ENCODE measurements at regions not wholly inside any gene's neighbourhood (a gene's known extent, or its start where the extent isn't known, plus 50 kb on each side); places are given as distances from the start of the nearest gene placed in this dataset.

GRCh38 chr17:34486761-34487160 is 92.6 kb upstream of the TMEM132E start:
- ChIA-PET POLR2A (no interaction called here), CTCF (interaction anchor here (0.7 kb wide), 1 partner anchor 66 kb away, joined by 3 read pairs; no protein-coding TSS in a partner anchor)
- Histone ChIP-seq H3K36me3 (ENCODE audit: control insufficient read depth in 2 of 2, insufficient read depth in 1 of 2, low read length in 2 of 2) (no peaks in the 10 kb centered on the region), H3K4me1 (ENCODE audit: control insufficient read depth, insufficient read depth, low read length) (no peaks in the 10 kb centered on the region), H3K9me3 (ENCODE audit: control insufficient read depth, insufficient read depth, low read depth, low read length) (no peaks in the 10 kb centered on the region), H3K4me3 (ENCODE audit: low read depth, low read length) (no peak overlapping the region), H3K27ac (ENCODE audit: extremely low read depth, low read depth, low read length) (no peak overlapping the region)
- no peak for TF ChIP-seq ZNF704 (tag by site-specific recombination; IDR thresholded peaks at IDR 0.05)
- no peak for TF ChIP-seq IKZF3 (tag by site-specific recombination; IDR thresholded peaks at IDR 0.05)
- TF ChIP-seq ZIC2 (tag by site-specific recombination; IDR thresholded peaks at IDR 0.05): peak; percentile 17; the same call in 1 of the 2 replicates

GRCh38 chr17:34485999-34486398 is 93.4 kb upstream of the TMEM132E start:
- CTCF ChIA-PET: interaction anchor here (0.9 to 1.4 kb wide), 2 partner anchors 74 to 152 kb away, joined by 3 read pairs; no protein-coding TSS in a partner anchor
- TF ChIP-seq ZNF350 (tag by site-specific recombination; IDR thresholded peaks at IDR 0.05) (no peak), TRIM28 (IDR thresholded peaks at IDR 0.05; ENCODE audit: borderline replicate concordance, low read length) (no peak), PRDM4 (tag by site-specific recombination; IDR thresholded peaks at IDR 0.05) (no peak), YY2 (tag by site-specific recombination; IDR thresholded peaks at IDR 0.05) (no peak), SP7 (tag by site-specific recombination; IDR thresholded peaks at IDR 0.05) (no peak), GFI1B (tag by site-specific recombination; IDR thresholded peaks at IDR 0.05) (no peak), ZNF18 (tag by site-specific recombination; IDR thresholded peaks at IDR 0.05) (no peak), ZNF600 (tag by site-specific recombination; IDR thresholded peaks at IDR 0.05) (no peak), ZBTB7A (tag by site-specific recombination; IDR thresholded peaks at IDR 0.05; ENCODE audit: low read depth) (no peak), ZNF223 (tag by site-specific recombination; IDR thresholded peaks at IDR 0.05) (no peak), ZNF843 (tag by site-specific recombination; IDR thresholded peaks at IDR 0.05) (no peak), ZNF366 (tag by site-specific recombination; conservative IDR thresholded peaks at IDR 0.05) (no peak), BCL11B (tag by site-specific recombination; IDR thresholded peaks at IDR 0.05; ENCODE audit: low read depth) (no peak), ZNF404 (tag by site-specific recombination; IDR thresholded peaks at IDR 0.05) (no peak), HOXC10 (CRISPR knock-in tag; IDR thresholded peaks at IDR 0.05) (no peak), ZNF311 (tag by site-specific recombination; IDR thresholded peaks at IDR 0.05; ENCODE audit: borderline replicate concordance) (no peak)
- Histone ChIP-seq H3K4me3 (ENCODE audit: low read depth, low read length) (no peak overlapping the region), H3K36me3 (ENCODE audit: control insufficient read depth in 2 of 2, insufficient read depth in 1 of 2, low read length in 2 of 2) (no peaks in the 10 kb centered on the region), H3K27ac (ENCODE audit: extremely low read depth, low read depth, low read length) (no peak overlapping the region), H3K4me1 (ENCODE audit: control insufficient read depth, insufficient read depth, low read length) (no peaks in the 10 kb centered on the region), H3K9me3 (ENCODE audit: control insufficient read depth, insufficient read depth, low read depth, low read length) (no peaks in the 10 kb centered on the region)
- POLR2A ChIA-PET: no interaction called here

Data from HEK293 (cell line).